ENCODE measurements at regions not wholly inside any gene's neighbourhood (a gene's known extent, or its start where the extent isn't known, plus 50 kb on each side); places are given as distances from the start of the nearest gene placed in this dataset.
A peak's percentile ranks its signal among the peaks of the same experiment; 100 is the strongest.

- H3K4me3 ChIP-seq, result no peak overlapping the region
- no peaks in the 10 kb centered on the region for H3K36me3 ChIP-seq (ENCODE audit: low read depth)
- ATAC-seq, result no peak
- intact Hi-C loops (cut with DNase I, micrococcal nuclease), result no loop called here
- DNase-seq, result no peak
- no peaks in the 10 kb centered on the region for H3K4me1 ChIP-seq (ENCODE audit: low read depth)
- TF ChIP-seq CTCF (IDR thresholded peaks at IDR 0.05), result no peak
- H3K9me3 ChIP-seq, result no peaks in the 10 kb centered on the region
Measured at GRCh38 chr5:8048920-8049319, 180.0 kb downstream of the MTRR start.

- no peak for TF ChIP-seq CTCF (IDR thresholded peaks at IDR 0.05)
- H3K9me3 ChIP-seq, result no peaks in the 10 kb centered on the region
- DNase-seq, result no peak
- no peak for ATAC-seq
- intact Hi-C loops (cut with DNase I, micrococcal nuclease), result no loop called here
- no peak overlapping the region for H3K4me3 ChIP-seq
- no peaks in the 10 kb centered on the region for H3K4me1 ChIP-seq (ENCODE audit: low read depth)
- H3K36me3 ChIP-seq (ENCODE audit: low read depth), result no peaks in the 10 kb centered on the region
Measured at GRCh38 chr5:8050616-8051175, 181.7 kb downstream of the MTRR start.

- H3K4me3 ChIP-seq, result no peak overlapping the region
- ATAC-seq (no peak), DNase-seq (no peak)
- H3K36me3 ChIP-seq (ENCODE audit: low read depth), result no peaks in the 10 kb centered on the region
- TF ChIP-seq CTCF (IDR thresholded peaks at IDR 0.05), result no peak
- no peaks in the 10 kb centered on the region for H3K4me1 ChIP-seq (ENCODE audit: low read depth)
- intact Hi-C loops (cut with DNase I, micrococcal nuclease), result no loop called here
- H3K9me3 ChIP-seq, result no peaks in the 10 kb centered on the region
Measured at GRCh38 chr5:8053270-8053669, 184.3 kb downstream of the MTRR start.

- TF ChIP-seq CTCF (IDR thresholded peaks at IDR 0.05), result no peak
- no peak for DNase-seq
- H3K4me1 ChIP-seq (ENCODE audit: low read depth), result no peaks in the 10 kb centered on the region
- H3K4me3 ChIP-seq, result no peak overlapping the region
- H3K9me3 ChIP-seq, result no peaks in the 10 kb centered on the region
- peak; percentile 20 for ATAC-seq
- H3K36me3 ChIP-seq (ENCODE audit: low read depth), result no peaks in the 10 kb centered on the region
- intact Hi-C loops (cut with DNase I, micrococcal nuclease), result no loop called here
Measured at GRCh38 chr5:8057769-8058168, 188.8 kb downstream of the MTRR start.

GRCh38 chr5:8058616-8059190 lies 189.8 kb downstream of the MTRR start:
- H3K4me1 ChIP-seq (ENCODE audit: low read depth), result no peaks in the 10 kb centered on the region
- no peaks in the 10 kb centered on the region for H3K36me3 ChIP-seq (ENCODE audit: low read depth)
- no peaks in the 10 kb centered on the region for H3K9me3 ChIP-seq
- H3K4me3 ChIP-seq, result no peak overlapping the region
- DNase-seq (no peak), ATAC-seq (no peak)
- no peak for TF ChIP-seq CTCF (IDR thresholded peaks at IDR 0.05)
- intact Hi-C loops (cut with DNase I, micrococcal nuclease), result no loop called here

- ATAC-seq, result no peak
- no peaks in the 10 kb centered on the region for H3K4me1 ChIP-seq (ENCODE audit: low read depth)
- no peak for DNase-seq
- no peak overlapping the region for H3K4me3 ChIP-seq
- intact Hi-C loops (cut with DNase I, micrococcal nuclease), result no loop called here
- H3K9me3 ChIP-seq, result no peaks in the 10 kb centered on the region
- no peaks in the 10 kb centered on the region for H3K36me3 ChIP-seq (ENCODE audit: low read depth)
- TF ChIP-seq CTCF (IDR thresholded peaks at IDR 0.05), result no peak
Measured at GRCh38 chr5:8059337-8059736, 190.4 kb downstream of the MTRR start.

Measured in mucosa of descending colon (tissue), 3 donors.